Panc1 (cell line): ENCODE measurements at regions not wholly inside any gene's neighbourhood (a gene's known extent, or its start where the extent isn't known, plus 50 kb on each side); places are given as distances from the start of the nearest gene placed in this dataset.
"Not testable (repeated sequence)": the region's sequence is repeated elsewhere in the genome, so short reads cannot be mapped to it uniquely, and the experiment has no call there.

Experiments
- CTCF ChIP-seq: fragments of 450-650 bp; IDR thresholded peaks from 2 replicates; pipeline ENCODE4 v1.5.1; 2017; ENCODE audit warnings: mild to moderate bottlenecking
- POLR2AphosphoS5 ChIP-seq: IDR thresholded peaks from 2 replicates; pipeline ENCODE4 v1.6.1; 2012; ENCODE audit warnings: mild to moderate bottlenecking, low read depth, low read length, moderate library complexity
- TCF7L2 ChIP-seq: IDR thresholded peaks from 2 replicates; pipeline ENCODE4 v1.6.1; 2011; ENCODE audit warnings: mild to moderate bottlenecking, low read depth, low read length, inconsistent platforms
- TF ChIP-seq, protein P1 (sequence below), 2 experiments: IDR thresholded peaks; 2 replicates each; pipeline ENCODE4 v1.6.1; 2011 to 2012; ENCODE audit warnings: low read depth in 2 of 2, control low read depth in 1 of 2, low read length in 1 of 2, mild to moderate bottlenecking in 1 of 2, moderate library complexity in 1 of 2; ENCODE audit not compliant: insufficient read depth in 1 of 2

DNA sequence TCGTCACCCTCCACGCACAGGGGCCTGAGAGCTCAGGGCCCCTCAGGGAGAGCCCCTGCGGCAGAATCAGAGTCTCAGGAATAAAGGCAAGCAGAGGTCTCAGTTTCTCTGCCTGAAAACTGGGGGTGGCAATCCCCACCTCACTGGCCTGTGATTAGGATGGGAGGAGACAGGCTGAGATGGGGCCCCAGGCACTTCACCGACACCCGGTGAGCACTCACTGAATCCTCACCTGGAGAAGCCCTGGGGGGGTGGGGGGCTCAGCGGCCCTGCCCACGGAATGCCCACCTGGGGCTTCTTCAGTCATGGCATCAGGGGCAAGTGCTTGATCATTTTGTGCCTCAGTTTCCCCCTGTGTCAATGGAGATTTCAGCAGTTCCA lies 192.0 kb downstream of the LAT start:
- TF ChIP-seq CTCF, TCF7L2, POLR2AphosphoS5: not testable (repeated sequence)
- TF ChIP-seq, protein P1, sequence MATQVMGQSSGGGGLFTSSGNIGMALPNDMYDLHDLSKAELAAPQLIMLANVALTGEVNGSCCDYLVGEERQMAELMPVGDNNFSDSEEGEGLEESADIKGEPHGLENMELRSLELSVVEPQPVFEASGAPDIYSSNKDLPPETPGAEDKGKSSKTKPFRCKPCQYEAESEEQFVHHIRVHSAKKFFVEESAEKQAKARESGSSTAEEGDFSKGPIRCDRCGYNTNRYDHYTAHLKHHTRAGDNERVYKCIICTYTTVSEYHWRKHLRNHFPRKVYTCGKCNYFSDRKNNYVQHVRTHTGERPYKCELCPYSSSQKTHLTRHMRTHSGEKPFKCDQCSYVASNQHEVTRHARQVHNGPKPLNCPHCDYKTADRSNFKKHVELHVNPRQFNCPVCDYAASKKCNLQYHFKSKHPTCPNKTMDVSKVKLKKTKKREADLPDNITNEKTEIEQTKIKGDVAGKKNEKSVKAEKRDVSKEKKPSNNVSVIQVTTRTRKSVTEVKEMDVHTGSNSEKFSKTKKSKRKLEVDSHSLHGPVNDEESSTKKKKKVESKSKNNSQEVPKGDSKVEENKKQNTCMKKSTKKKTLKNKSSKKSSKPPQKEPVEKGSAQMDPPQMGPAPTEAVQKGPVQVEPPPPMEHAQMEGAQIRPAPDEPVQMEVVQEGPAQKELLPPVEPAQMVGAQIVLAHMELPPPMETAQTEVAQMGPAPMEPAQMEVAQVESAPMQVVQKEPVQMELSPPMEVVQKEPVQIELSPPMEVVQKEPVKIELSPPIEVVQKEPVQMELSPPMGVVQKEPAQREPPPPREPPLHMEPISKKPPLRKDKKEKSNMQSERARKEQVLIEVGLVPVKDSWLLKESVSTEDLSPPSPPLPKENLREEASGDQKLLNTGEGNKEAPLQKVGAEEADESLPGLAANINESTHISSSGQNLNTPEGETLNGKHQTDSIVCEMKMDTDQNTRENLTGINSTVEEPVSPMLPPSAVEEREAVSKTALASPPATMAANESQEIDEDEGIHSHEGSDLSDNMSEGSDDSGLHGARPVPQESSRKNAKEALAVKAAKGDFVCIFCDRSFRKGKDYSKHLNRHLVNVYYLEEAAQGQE (IDR thresholded peaks at IDR 0.05; ENCODE audit: insufficient read depth in 1 of 2, low read depth in 2 of 2, low read length in 1 of 2) = not testable (repeated sequence)
